ENCODE measurements at regions not wholly inside any gene's neighbourhood (a gene's known extent, or its start where the extent isn't known, plus 50 kb on each side); places are given as distances from the start of the nearest gene placed in this dataset.
A peak's percentile ranks its signal among the peaks of the same experiment; 100 is the strongest.

DNA sequence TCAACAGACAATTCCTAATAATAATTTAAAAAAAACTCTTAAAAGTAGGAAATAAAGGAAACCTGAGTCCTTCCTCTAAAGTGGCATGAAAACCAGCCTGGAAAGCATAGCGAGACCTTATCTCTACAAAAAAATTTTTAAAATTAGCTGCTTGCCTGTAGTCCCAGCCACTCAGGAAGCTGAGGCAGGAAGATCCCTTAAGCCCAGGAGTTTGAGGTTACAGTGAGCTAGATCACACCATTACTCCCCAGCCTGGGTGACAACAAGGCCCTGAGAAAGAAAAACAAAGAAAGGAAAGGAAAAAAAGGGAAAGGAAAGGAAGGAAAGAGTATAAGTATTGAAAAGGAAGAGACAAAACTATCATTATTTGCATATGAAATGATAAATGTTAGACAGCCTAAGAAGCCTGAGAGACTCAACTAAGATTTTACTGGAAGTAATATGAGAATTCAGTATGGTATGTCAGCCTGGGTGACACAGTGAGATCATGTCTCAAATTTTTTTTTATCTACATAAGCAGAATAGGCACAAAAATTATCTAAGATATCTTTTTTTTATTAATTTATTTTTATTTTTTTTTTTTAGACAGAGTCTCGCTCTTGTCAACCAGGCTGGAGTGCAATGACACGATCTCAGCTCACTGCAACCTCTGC is 113.0 kb downstream of the GOSR1 start:
- Histone ChIP-seq H3K27me3 (ENCODE audit: control insufficient read depth, insufficient read depth, low read length) (no peaks in the 10 kb centered on the region), H3K4me3 (replicated peaks in 1 of 4; ENCODE audit: control extremely low read depth in 1 of 4, insufficient read depth in 1 of 4, low read depth in 3 of 4, low read length in 4 of 4) (no peak overlapping the region), H3K27ac (ENCODE audit: insufficient read depth, low read length) (no peak overlapping the region), H2AFZ (ENCODE audit: low read length) (no peak overlapping the region), H3K9ac (ENCODE audit: insufficient read depth, low read length) (no peak overlapping the region), H3K9me3 (ENCODE audit: control insufficient read depth, insufficient read depth, low read depth, low read length) (no peaks in the 10 kb centered on the region), H3K4me1 (ENCODE audit: control insufficient read depth, extremely low read depth, insufficient read depth, low read length) (no peaks in the 10 kb centered on the region), H3K79me2 (ENCODE audit: control insufficient read depth, insufficient read depth, low read length) (no peaks in the 10 kb centered on the region), H4K20me1 (ENCODE audit: control insufficient read depth, extremely low read depth, insufficient read depth, low read length) (no peaks in the 10 kb centered on the region), H3K4me2 (ENCODE audit: extremely low read depth, insufficient read depth, low read length) (no peak overlapping the region), H3K36me3 (ENCODE audit: control insufficient read depth, insufficient read depth, low read length) (no peaks in the 10 kb centered on the region)
- DNase-seq (ENCODE audit: low read depth in 2 of 2): peak in 1 of 2 donors; percentile 40
- TF ChIP-seq EZH2 (IDR thresholded peaks at IDR 0.05; ENCODE audit: low read length, missing control alignments): no peak
- TF ChIP-seq, protein P1, sequence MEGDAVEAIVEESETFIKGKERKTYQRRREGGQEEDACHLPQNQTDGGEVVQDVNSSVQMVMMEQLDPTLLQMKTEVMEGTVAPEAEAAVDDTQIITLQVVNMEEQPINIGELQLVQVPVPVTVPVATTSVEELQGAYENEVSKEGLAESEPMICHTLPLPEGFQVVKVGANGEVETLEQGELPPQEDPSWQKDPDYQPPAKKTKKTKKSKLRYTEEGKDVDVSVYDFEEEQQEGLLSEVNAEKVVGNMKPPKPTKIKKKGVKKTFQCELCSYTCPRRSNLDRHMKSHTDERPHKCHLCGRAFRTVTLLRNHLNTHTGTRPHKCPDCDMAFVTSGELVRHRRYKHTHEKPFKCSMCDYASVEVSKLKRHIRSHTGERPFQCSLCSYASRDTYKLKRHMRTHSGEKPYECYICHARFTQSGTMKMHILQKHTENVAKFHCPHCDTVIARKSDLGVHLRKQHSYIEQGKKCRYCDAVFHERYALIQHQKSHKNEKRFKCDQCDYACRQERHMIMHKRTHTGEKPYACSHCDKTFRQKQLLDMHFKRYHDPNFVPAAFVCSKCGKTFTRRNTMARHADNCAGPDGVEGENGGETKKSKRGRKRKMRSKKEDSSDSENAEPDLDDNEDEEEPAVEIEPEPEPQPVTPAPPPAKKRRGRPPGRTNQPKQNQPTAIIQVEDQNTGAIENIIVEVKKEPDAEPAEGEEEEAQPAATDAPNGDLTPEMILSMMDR (conservative IDR thresholded peaks at IDR 0.05 in 1 of 2, IDR thresholded peaks at IDR 0.05 in 1 of 2; ENCODE audit: low read depth in 1 of 2, low read length in 2 of 2): no peak

DNA sequence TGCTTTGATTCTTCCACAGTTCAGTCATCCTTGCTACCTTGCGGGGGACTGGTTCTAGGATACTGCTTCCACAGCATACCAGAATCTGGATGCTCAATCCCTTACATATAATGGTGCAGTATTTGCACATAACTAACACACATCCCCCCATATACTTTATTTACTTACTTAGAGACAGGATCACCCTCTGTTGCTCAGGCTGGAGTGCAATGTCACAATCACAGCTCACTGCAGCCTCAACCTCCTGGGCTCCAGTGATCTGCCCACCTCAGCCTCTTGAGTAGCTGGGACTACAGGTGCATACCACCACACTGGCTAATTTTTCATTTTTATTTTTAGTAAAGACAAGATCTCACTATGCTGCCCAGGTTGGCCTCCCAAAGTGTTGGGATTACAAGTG is 112.2 kb downstream of the GOSR1 start:
- Histone ChIP-seq H3K27me3 (ENCODE audit: control insufficient read depth, insufficient read depth, low read length) (no peaks in the 10 kb centered on the region), H3K9ac (ENCODE audit: insufficient read depth, low read length) (no peak overlapping the region), H2AFZ (ENCODE audit: low read length) (no peak overlapping the region), H3K4me2 (ENCODE audit: extremely low read depth, insufficient read depth, low read length) (no peak overlapping the region), H3K9me3 (ENCODE audit: control insufficient read depth, insufficient read depth, low read depth, low read length) (no peaks in the 10 kb centered on the region), H3K79me2 (ENCODE audit: control insufficient read depth, insufficient read depth, low read length) (no peaks in the 10 kb centered on the region), H3K27ac (ENCODE audit: insufficient read depth, low read length) (no peak overlapping the region), H3K4me1 (ENCODE audit: control insufficient read depth, extremely low read depth, insufficient read depth, low read length) (no peaks in the 10 kb centered on the region), H4K20me1 (ENCODE audit: control insufficient read depth, extremely low read depth, insufficient read depth, low read length) (no peaks in the 10 kb centered on the region), H3K4me3 (replicated peaks in 1 of 4; ENCODE audit: control extremely low read depth in 1 of 4, insufficient read depth in 1 of 4, low read depth in 3 of 4, low read length in 4 of 4) (no peak overlapping the region), H3K36me3 (ENCODE audit: control insufficient read depth, insufficient read depth, low read length) (no peaks in the 10 kb centered on the region)
- TF ChIP-seq, protein P1 (conservative IDR thresholded peaks at IDR 0.05 in 1 of 2, IDR thresholded peaks at IDR 0.05 in 1 of 2; ENCODE audit: low read depth in 1 of 2, low read length in 2 of 2): no peak
- no peak for TF ChIP-seq EZH2 (IDR thresholded peaks at IDR 0.05; ENCODE audit: low read length, missing control alignments)
- no peak for DNase-seq (ENCODE audit: low read depth in 2 of 2)

DNA sequence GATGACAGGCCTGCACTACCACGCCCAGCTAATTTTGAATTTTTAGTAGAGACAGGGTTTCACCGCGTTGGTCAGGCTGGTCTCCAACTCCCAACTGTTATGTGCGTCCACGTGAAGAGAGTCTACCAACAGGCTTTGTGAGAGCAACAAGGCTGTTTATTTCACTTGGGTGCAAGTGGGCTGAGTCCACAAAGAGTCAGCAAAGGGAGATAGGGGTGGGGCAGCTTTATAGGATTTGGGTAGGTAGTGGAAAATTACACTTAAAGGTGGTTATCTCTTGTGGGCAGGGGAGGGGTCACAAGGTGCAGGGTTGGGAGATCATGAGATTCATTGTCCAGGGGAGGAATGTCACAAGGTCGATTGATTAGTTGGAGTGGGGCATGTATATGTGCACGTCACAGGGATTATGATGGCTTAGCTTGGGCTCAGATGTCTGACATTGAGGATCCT is 111.6 kb downstream of the GOSR1 start:
- Histone ChIP-seq H3K4me3 (replicated peaks in 1 of 4; ENCODE audit: control extremely low read depth in 1 of 4, insufficient read depth in 1 of 4, low read depth in 3 of 4, low read length in 4 of 4) (no peak overlapping the region), H2AFZ (ENCODE audit: low read length) (no peak overlapping the region), H4K20me1 (ENCODE audit: control insufficient read depth, extremely low read depth, insufficient read depth, low read length) (no peaks in the 10 kb centered on the region), H3K27me3 (ENCODE audit: control insufficient read depth, insufficient read depth, low read length) (no peaks in the 10 kb centered on the region), H3K79me2 (ENCODE audit: control insufficient read depth, insufficient read depth, low read length) (no peaks in the 10 kb centered on the region), H3K4me1 (ENCODE audit: control insufficient read depth, extremely low read depth, insufficient read depth, low read length) (no peaks in the 10 kb centered on the region), H3K9ac (ENCODE audit: insufficient read depth, low read length) (no peak overlapping the region), H3K4me2 (ENCODE audit: extremely low read depth, insufficient read depth, low read length) (no peak overlapping the region), H3K9me3 (ENCODE audit: control insufficient read depth, insufficient read depth, low read depth, low read length) (no peaks in the 10 kb centered on the region), H3K36me3 (ENCODE audit: control insufficient read depth, insufficient read depth, low read length) (no peaks in the 10 kb centered on the region), H3K27ac (ENCODE audit: insufficient read depth, low read length) (no peak overlapping the region)
- DNase-seq (ENCODE audit: low read depth in 2 of 2): no peak
- TF ChIP-seq, protein P1 (conservative IDR thresholded peaks at IDR 0.05 in 1 of 2, IDR thresholded peaks at IDR 0.05 in 1 of 2; ENCODE audit: low read depth in 1 of 2, low read length in 2 of 2): no peak
- no peak for TF ChIP-seq EZH2 (IDR thresholded peaks at IDR 0.05; ENCODE audit: low read length, missing control alignments)
